Inflammatory macrophage treated with lipopolysaccharide for 4 hours (primary cell): ENCODE measurements at regions not wholly inside any gene's neighbourhood (a gene's known extent, or its start where the extent isn't known, plus 50 kb on each side); places are given as distances from the start of the nearest gene placed in this dataset.
"Not testable (repeated sequence)": the region's sequence is repeated elsewhere in the genome, so short reads cannot be mapped to it uniquely, and the experiment has no call there.

Experiments
- DNase-seq: peaks from one replicate; pipeline ENCODE4 v3.0.0-alpha.2; 2020

- DNase-seq: no peak
These were observed 1110.9 kb upstream of the CNTN5 start for GRCh38 chr11:97909614-97910399.

DNA sequence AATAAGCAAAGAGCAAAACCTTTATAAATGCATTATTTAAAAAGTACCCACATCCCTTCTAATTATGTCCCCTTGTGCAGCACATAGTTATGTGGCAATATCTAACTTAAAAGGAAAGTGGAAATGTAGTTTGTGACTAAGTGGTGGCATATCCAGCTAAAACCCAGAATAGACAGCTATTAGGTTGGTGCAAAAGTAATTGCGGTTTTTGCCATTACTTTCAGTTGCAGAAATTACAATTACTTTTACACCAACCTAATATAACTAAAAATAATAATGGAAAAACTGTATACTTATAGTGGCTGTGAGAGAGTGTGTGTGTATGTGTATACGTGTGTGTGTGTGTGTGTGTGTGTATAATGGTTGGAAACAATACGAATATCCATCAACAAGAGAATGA lies 1108.1 kb upstream of the CNTN5 start:
- no peak for DNase-seq

GRCh38 chr11:97922933-97923332 lies 1097.8 kb upstream of the CNTN5 start:
- DNase-seq: not testable (repeated sequence)

GRCh38 chr11:97934572-97935208 lies 1086.1 kb upstream of the CNTN5 start:
- DNase-seq: no peak

DNA sequence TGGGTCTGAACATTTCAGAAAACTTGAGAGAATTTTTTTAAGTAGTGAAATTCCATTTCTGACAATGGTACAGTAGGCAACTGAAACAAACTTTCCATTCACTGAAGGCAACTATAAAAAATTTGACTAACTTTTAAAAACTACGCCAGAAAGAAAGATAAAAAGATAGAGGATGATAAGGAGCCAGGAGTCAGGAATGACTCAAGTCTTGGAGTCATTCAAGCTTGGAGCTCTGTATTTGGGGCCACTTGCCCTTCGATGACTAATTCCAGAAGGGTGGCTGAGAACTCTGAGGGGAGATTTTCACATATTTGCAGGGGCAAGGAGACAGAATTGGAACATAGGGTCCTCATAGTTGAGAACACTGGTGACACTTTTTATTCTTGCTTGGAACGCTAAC lies 1083.2 kb upstream of the CNTN5 start:
- DNase-seq: no peak

GRCh38 chr11:97938789-97939188 lies 1082.0 kb upstream of the CNTN5 start:
- DNase-seq: no peak

DNA sequence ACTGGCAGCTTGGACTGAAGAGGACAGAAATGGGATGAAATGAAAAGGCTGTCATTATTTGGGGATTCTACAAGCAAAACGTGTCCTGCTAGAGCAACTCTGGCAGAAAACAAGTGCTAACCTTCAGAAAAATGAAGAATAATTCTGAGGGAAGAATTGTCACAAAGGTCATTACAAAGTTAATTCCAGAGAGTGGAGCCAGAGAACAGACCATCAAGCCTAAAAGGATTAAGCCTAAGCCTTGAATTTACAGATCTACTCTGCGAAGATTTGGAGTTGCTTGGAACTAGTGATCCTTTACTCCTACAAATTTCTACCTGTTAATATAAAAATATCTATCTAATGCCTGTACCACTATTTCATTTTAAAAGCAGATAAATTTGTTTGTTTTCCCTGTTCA lies 1077.3 kb upstream of the CNTN5 start:
- no peak for DNase-seq

DNA sequence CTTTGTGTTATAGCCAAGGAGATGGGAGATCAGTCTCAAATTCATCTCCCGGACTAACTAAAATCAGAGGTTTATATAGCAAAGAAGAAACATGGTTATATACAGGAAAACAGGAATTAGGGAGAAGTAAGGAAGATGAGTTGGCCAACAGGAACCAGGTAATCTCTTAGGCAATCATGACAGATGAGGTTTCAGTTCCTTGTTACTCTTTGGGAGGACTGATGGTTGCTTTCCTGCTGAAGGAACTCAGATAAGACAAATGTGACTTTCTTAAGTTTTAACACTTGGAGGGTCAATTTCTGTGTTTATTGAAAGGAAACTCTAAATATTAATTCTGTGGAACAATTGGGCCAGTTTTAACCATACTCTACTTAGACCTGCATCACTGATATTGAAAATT lies 1072.0 kb upstream of the CNTN5 start:
- no peak for DNase-seq

GRCh38 chr11:97955595-97955994 lies 1065.2 kb upstream of the CNTN5 start:
- DNase-seq: no peak

GRCh38 chr11:97956904-97957303 lies 1063.8 kb upstream of the CNTN5 start:
- no peak for DNase-seq

DNA sequence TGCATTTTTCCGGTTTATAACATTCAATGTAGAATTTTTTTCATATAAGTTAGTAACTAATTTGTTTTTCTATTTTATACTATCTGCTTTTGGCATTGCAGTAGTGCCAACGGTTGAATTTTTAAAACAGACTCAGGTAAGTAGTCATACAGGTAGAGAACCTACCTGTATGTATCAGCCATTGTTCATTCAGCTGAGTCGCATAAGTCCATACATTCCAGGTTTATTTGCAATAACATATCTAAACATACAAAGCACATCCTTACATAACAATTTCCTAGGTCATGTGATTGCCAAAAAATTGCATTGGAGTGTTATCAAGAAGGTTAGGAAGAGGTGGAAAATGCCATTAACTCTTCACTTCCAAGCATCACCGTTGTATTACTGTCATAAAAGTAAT lies 1059.3 kb upstream of the CNTN5 start:
- no peak for DNase-seq

- DNase-seq: no peak
These were observed 1058.0 kb upstream of the CNTN5 start for GRCh38 chr11:97962758-97963157.

GRCh38 chr11:97963528-97964331 lies 1057.0 kb upstream of the CNTN5 start:
- no peak for DNase-seq

- DNase-seq: no peak
These were observed 1056.3 kb upstream of the CNTN5 start for GRCh38 chr11:97964332-97965004.

DNA sequence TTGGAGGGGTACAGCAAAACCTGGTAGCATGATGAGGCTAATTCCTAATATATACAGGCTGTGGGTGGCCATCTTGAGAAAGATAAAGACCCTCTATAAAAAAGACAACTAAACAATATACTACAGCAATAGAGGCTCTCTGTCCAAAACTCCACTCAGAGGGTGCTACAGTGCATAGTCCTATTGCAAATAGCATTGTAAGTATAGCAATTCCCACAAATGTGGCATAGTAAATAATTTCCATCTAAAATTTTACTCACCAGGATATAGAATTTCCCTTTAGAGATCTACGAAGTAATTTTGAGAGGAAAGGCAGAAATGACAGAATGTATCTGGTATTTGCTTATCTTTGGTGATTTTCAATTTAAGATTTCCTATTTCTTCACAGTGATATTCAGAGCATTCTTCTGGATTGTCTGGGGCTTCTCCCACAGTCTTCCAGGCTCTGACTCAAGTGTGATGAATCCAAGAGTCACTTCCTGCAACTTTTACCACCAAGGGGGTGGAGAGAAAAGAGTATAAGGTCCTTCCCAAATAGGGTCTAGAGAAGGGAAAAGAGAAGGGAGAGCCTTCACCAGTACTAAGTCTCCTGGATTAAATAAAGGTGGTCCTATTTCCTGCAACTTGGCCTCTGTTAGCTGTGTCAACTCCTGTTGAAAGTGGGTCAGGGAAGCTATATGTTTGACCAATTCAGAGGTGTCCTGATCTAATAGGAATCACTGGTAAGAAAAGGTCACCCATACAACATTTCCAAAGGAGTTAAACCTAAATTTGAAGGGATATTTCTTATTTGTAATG lies 1054.7 kb upstream of the CNTN5 start:
- no peak for DNase-seq

GRCh38 chr11:97966901-97967300 lies 1053.8 kb upstream of the CNTN5 start:
- no peak for DNase-seq

- no peak for DNase-seq
These were observed 1052.7 kb upstream of the CNTN5 start for GRCh38 chr11:97968071-97968470.

GRCh38 chr11:97972731-97973130 lies 1048.0 kb upstream of the CNTN5 start:
- no peak for DNase-seq

DNA sequence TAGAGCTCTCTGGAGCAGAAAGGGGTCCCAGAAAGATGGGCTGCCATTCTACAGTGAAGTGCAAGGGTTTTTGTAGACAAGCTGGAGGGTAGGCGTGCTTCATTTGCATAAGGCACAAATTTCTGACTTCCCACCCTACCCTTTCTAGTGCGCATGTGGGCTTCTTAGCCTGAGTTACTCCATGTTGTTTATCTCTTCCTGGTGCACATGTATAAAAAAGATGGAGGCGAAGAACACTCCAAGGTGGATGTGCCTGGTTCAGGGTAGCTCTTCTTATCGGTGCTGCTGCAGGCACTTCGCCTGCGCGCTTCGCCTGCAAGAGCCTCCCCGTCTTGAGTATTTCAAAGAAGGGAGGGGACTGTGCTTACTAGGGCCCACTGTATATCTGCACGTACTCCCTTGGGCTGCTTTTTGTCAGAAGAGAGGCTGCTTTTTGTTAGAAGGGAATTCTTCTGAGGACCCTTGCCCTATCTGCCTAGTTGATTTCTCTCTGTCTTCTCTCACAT lies 1047.3 kb upstream of the CNTN5 start:
- DNase-seq: no peak

DNA sequence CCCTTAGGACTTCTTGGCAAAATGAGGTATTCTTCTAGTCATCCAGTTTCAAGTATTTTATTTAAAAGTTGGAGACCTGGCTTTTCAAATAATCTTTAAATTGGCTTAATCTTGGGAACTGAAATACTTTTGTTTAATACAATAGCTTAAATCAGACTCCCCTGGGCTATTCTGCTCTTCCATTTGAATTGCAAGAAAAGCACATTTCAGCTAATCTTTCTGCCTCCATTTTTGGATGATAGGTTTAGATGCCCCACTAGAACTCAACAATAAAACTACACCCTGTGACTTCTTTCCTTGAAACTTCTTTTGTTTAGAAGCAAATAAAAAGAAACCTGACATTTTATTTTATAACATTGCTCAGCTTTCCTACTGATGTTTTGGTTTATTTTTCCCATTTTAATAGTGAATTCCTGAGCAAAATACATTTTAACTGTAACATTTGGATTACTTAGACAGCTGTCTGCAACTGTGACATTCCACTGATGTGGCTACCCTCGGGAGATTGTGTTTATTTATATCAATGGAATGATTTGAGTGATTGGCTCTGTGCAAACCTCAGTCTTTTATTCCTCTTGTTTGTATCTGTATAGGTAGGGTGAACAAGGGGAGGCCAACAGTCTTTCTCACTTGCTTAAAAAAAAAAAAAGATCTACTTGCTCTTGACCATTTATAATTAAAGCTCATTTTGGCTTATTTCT lies 1045.8 kb upstream of the CNTN5 start:
- no peak for DNase-seq

- no peak for DNase-seq
These were observed 1043.0 kb upstream of the CNTN5 start for GRCh38 chr11:97977726-97978125.

DNA sequence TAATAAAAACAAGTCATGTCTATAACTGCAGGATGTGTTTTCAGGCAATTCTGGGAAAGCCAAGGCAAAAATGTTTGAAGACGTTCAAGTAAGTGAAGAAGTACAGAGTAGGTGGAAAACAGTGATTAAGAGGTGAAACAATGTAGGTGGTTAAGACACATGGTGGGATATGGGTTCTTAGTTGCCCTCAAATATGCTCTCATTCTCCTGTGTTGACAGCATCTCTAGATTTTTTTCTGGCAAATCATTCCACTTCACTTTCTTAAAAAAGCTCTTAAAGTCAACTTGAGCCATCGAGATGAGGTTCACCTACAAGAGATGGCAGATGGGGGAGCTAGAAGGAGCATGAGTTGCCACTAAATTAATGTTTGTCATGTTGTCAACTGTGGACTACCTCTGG lies 1041.0 kb upstream of the CNTN5 start:
- no peak for DNase-seq
